ENCODE measurements at regions not wholly inside any gene's neighbourhood (a gene's known extent, or its start where the extent isn't known, plus 50 kb on each side); places are given as distances from the start of the nearest gene placed in this dataset.
A peak's percentile ranks its signal among the peaks of the same experiment; 100 is the strongest.

GRCh38 chr6:144928847-144929246 is 643.7 kb downstream of the UTRN start:
- no peak for DNase-seq (ENCODE audit: low spot score)
- Histone ChIP-seq H3K9me3 (no peaks in the 10 kb centered on the region), H3K4me3 (no peak overlapping the region), H3K27ac (no peak overlapping the region), H3K36me3 (no peaks in the 10 kb centered on the region), H3K27me3 (replicated peaks; ENCODE audit: insufficient read depth) (no peaks in the 10 kb centered on the region), H3K4me1 (ENCODE audit: control insufficient read depth in 1 of 2, low read depth in 2 of 2) (no peaks in the 10 kb centered on the region)
- no peak for TF ChIP-seq CTCF (IDR thresholded peaks at IDR 0.05)
- no peak for ATAC-seq (ENCODE audit: insufficient number of reproducible peaks, low FRiP score, low read depth)

- Histone ChIP-seq H3K4me3 (no peak overlapping the region), H3K27me3 (replicated peaks; ENCODE audit: insufficient read depth) (no peaks in the 10 kb centered on the region), H3K36me3 (no peaks in the 10 kb centered on the region), H3K27ac (no peak overlapping the region), H3K9me3 (no peaks in the 10 kb centered on the region), H3K4me1 (ENCODE audit: control insufficient read depth in 1 of 2, low read depth in 2 of 2) (no peaks in the 10 kb centered on the region)
- ATAC-seq (ENCODE audit: insufficient number of reproducible peaks, low FRiP score, low read depth): no peak
- DNase-seq (ENCODE audit: low spot score): no peak
- TF ChIP-seq CTCF (IDR thresholded peaks at IDR 0.05): no peak
Measured at GRCh38 chr6:144929262-144929661, 644.1 kb downstream of the UTRN start.

- no peak for ATAC-seq (ENCODE audit: insufficient number of reproducible peaks, low FRiP score, low read depth)
Measured at GRCh38 chr6:144931172-144932035, 646.3 kb downstream of the UTRN start.

GRCh38 chr6:144932621-144933020 is 647.5 kb downstream of the UTRN start:
- Histone ChIP-seq H3K4me3 (no peak overlapping the region), H3K4me1 (ENCODE audit: control insufficient read depth in 1 of 2, low read depth in 2 of 2) (no peaks in the 10 kb centered on the region), H3K27me3 (replicated peaks; ENCODE audit: insufficient read depth) (no peaks in the 10 kb centered on the region), H3K36me3 (no peaks in the 10 kb centered on the region), H3K27ac (no peak overlapping the region), H3K9me3 (no peaks in the 10 kb centered on the region)
- no peak for DNase-seq (ENCODE audit: low spot score)
- ATAC-seq (ENCODE audit: insufficient number of reproducible peaks, low FRiP score, low read depth): no peak
- TF ChIP-seq CTCF (IDR thresholded peaks at IDR 0.05): no peak

More at GRCh38 chr6:144931172-144932035, 646.3 kb downstream of the UTRN start:
- Histone ChIP-seq H3K27ac (no peak overlapping the region), H3K4me1 (ENCODE audit: control insufficient read depth in 1 of 2, low read depth in 2 of 2) (no peaks in the 10 kb centered on the region), H3K36me3 (no peaks in the 10 kb centered on the region), H3K27me3 (replicated peaks; ENCODE audit: insufficient read depth) (no peaks in the 10 kb centered on the region), H3K9me3 (no peaks in the 10 kb centered on the region), H3K4me3 (no peak overlapping the region)
- no peak for DNase-seq (ENCODE audit: low spot score)
- TF ChIP-seq CTCF (IDR thresholded peaks at IDR 0.05): peak; percentile 28

GRCh38 chr6:144935181-144935580 is 650.0 kb downstream of the UTRN start:
- Histone ChIP-seq H3K27me3 (replicated peaks; ENCODE audit: insufficient read depth) (no peaks in the 10 kb centered on the region), H3K9me3 (no peaks in the 10 kb centered on the region), H3K27ac (no peak overlapping the region), H3K4me1 (ENCODE audit: control insufficient read depth in 1 of 2, low read depth in 2 of 2) (no peaks in the 10 kb centered on the region), H3K36me3 (no peaks in the 10 kb centered on the region), H3K4me3 (no peak overlapping the region)
- DNase-seq (ENCODE audit: low spot score): no peak
- TF ChIP-seq CTCF (IDR thresholded peaks at IDR 0.05): no peak
- ATAC-seq (ENCODE audit: insufficient number of reproducible peaks, low FRiP score, low read depth): no peak
